ENCODE measurements at regions not wholly inside any gene's neighbourhood (a gene's known extent, or its start where the extent isn't known, plus 50 kb on each side); places are given as distances from the start of the nearest gene placed in this dataset.

- no peak for DNase-seq (ENCODE audit: extremely low spot score in 2 of 2)
- no peak for TF ChIP-seq POLR2AphosphoS5 (IDR thresholded peaks at IDR 0.05; ENCODE audit: insufficient read depth in 1 of 2, low read depth in 1 of 2)
- Histone ChIP-seq H3K27me3 (no peaks in the 10 kb centered on the region), H3K4me1 (no peaks in the 10 kb centered on the region), H3K27ac (no peak overlapping the region), H3K36me3 (no peaks in the 10 kb centered on the region), H3K9me3 (no peaks in the 10 kb centered on the region), H3K4me3 (no peak overlapping the region)
- intact Hi-C loops (cut with DNase I) = no loop called here
Measured at GRCh38 chr6:142631517-142632385, 313.2 kb downstream of the HIVEP2 start.

- intact Hi-C loops (cut with DNase I) = no loop called here
- Histone ChIP-seq H3K27ac (no peak overlapping the region), H3K4me1 (no peaks in the 10 kb centered on the region), H3K4me3 (no peak overlapping the region), H3K9me3 (no peaks in the 10 kb centered on the region), H3K36me3 (no peaks in the 10 kb centered on the region), H3K27me3 (no peaks in the 10 kb centered on the region)
- TF ChIP-seq POLR2A (IDR thresholded peaks at IDR 0.05) (no peak), POLR2AphosphoS5 (IDR thresholded peaks at IDR 0.05; ENCODE audit: insufficient read depth in 1 of 2, low read depth in 1 of 2) (no peak), CTCF (IDR thresholded peaks at IDR 0.05) (no peak)
- no peak for DNase-seq (ENCODE audit: extremely low spot score in 2 of 2)
Measured at GRCh38 chr6:142633317-142633716, 311.7 kb downstream of the HIVEP2 start.

- no peak overlapping the region for H3K27ac ChIP-seq
- no peak for DNase-seq (ENCODE audit: extremely low spot score in 2 of 2)
- intact Hi-C loops (cut with DNase I) = no loop called here
- no peaks in the 10 kb centered on the region for H3K36me3 ChIP-seq
- H3K4me1 ChIP-seq = no peaks in the 10 kb centered on the region
- H3K9me3 ChIP-seq = no peaks in the 10 kb centered on the region
- no peak for TF ChIP-seq POLR2AphosphoS5 (IDR thresholded peaks at IDR 0.05; ENCODE audit: insufficient read depth in 1 of 2, low read depth in 1 of 2)
- TF ChIP-seq POLR2A (IDR thresholded peaks at IDR 0.05) = no peak
- TF ChIP-seq CTCF (IDR thresholded peaks at IDR 0.05) = no peak
- H3K4me3 ChIP-seq = no peak overlapping the region
- no peaks in the 10 kb centered on the region for H3K27me3 ChIP-seq
Measured at GRCh38 chr6:142635130-142635529, 309.8 kb downstream of the HIVEP2 start.

GRCh38 chr6:142637624-142638351, 307.2 kb downstream of the HIVEP2 start:
- no peak for TF ChIP-seq POLR2AphosphoS5 (IDR thresholded peaks at IDR 0.05; ENCODE audit: insufficient read depth in 1 of 2, low read depth in 1 of 2)
- TF ChIP-seq CTCF (IDR thresholded peaks at IDR 0.05) = no peak
- no peak for TF ChIP-seq POLR2A (IDR thresholded peaks at IDR 0.05)
- no peaks in the 10 kb centered on the region for H3K36me3 ChIP-seq
- no peak overlapping the region for H3K4me3 ChIP-seq
- no peak overlapping the region for H3K27ac ChIP-seq
- intact Hi-C loops (cut with DNase I) = no loop called here
- H3K9me3 ChIP-seq = no peaks in the 10 kb centered on the region
- DNase-seq (ENCODE audit: extremely low spot score in 2 of 2) = no peak
- H3K4me1 ChIP-seq = no peaks in the 10 kb centered on the region
- H3K27me3 ChIP-seq = no peaks in the 10 kb centered on the region

- DNase-seq (ENCODE audit: extremely low spot score in 2 of 2) = no peak
- H3K27ac ChIP-seq = no peak overlapping the region
- H3K9me3 ChIP-seq = no peaks in the 10 kb centered on the region
- no peak overlapping the region for H3K4me3 ChIP-seq
- H3K27me3 ChIP-seq = no peaks in the 10 kb centered on the region
- intact Hi-C loops (cut with DNase I) = no loop called here
- TF ChIP-seq POLR2AphosphoS5 (IDR thresholded peaks at IDR 0.05; ENCODE audit: insufficient read depth in 1 of 2, low read depth in 1 of 2) = no peak
- no peak for TF ChIP-seq POLR2A (IDR thresholded peaks at IDR 0.05)
- no peak for TF ChIP-seq CTCF (IDR thresholded peaks at IDR 0.05)
- no peaks in the 10 kb centered on the region for H3K36me3 ChIP-seq
- no peaks in the 10 kb centered on the region for H3K4me1 ChIP-seq
Measured at GRCh38 chr6:142642651-142643050, 302.3 kb downstream of the HIVEP2 start.
